ENCODE measurements at regions not wholly inside any gene's neighbourhood (a gene's known extent, or its start where the extent isn't known, plus 50 kb on each side); places are given as distances from the start of the nearest gene placed in this dataset.

GRCh38 chr7:41152179-41152678, 550.7 kb downstream of the INHBA start:
- Histone ChIP-seq H4K20me1 (ENCODE audit: control insufficient read depth, insufficient read depth, insufficient read length) (no peaks in the 10 kb centered on the region), H3K4me2 (ENCODE audit: insufficient read depth, insufficient read length, low read length) (no peak overlapping the region), H4K5ac (ENCODE audit: insufficient read length, low read depth, low read length) (no peak overlapping the region), H3K4me1 (ENCODE audit: insufficient read depth, low read length) (no peaks in the 10 kb centered on the region), H3K9ac (ENCODE audit: extremely low read depth, insufficient read length, low read length) (no peak overlapping the region), H3K27me3 (ENCODE audit: insufficient read depth, low read length) (no peaks in the 10 kb centered on the region), H3K9me3 (ENCODE audit: control insufficient read depth, low read depth, low read length) (no peaks in the 10 kb centered on the region), H2AK5ac (ENCODE audit: insufficient read length, low read length) (no peak overlapping the region), H4K91ac (ENCODE audit: insufficient read length, low read depth, low read length) (no peak overlapping the region), H2BK5ac (ENCODE audit: insufficient read length, low read length) (no peak overlapping the region), H3K79me1 (ENCODE audit: insufficient read depth, low read depth, low read length, poor library complexity, severe bottlenecking) (no peaks in the 10 kb centered on the region), H3K18ac (ENCODE audit: insufficient read length, low read depth, low read length) (no peak overlapping the region), H2BK12ac (ENCODE audit: insufficient read length, low read depth, low read length) (no peak overlapping the region), H3K27ac (ENCODE audit: insufficient read length, low read depth, low read length) (no peak overlapping the region), H2AFZ (ENCODE audit: low read length) (no peak overlapping the region), H2BK20ac (ENCODE audit: low read depth, low read length, poor library complexity, severe bottlenecking) (no peak overlapping the region), H3K23ac (ENCODE audit: insufficient read length, low read depth, low read length) (no peak overlapping the region), H2BK120ac (ENCODE audit: low read depth, low read length, poor library complexity, severe bottlenecking) (no peak overlapping the region), H3K23me2 (ENCODE audit: insufficient read length, low read depth, low read length, poor library complexity, severe bottlenecking) (no peaks in the 10 kb centered on the region), H3K79me2 (ENCODE audit: insufficient read depth, low read length) (no peaks in the 10 kb centered on the region), H2BK15ac (ENCODE audit: low read depth, low read length) (no peak overlapping the region), H3K14ac (ENCODE audit: insufficient read depth, low read length) (no peak overlapping the region), H3K4ac (ENCODE audit: low read depth, low read length) (no peak overlapping the region), H4K8ac (replicated peaks; ENCODE audit: insufficient read length, low read depth, low read length) (no peak overlapping the region), H3K56ac (ENCODE audit: insufficient read length, low read depth, low read length) (no peak overlapping the region), H3T11ph (ENCODE audit: low read length) (no peak overlapping the region)
- H3K4me3 Mint-ChIP-seq: no peak overlapping the region
- no peaks in the 10 kb centered on the region for H3K9me3 Mint-ChIP-seq
- no peaks in the 10 kb centered on the region; the same call in 1 of the 2 replicates for H3K27me3 Mint-ChIP-seq (ENCODE audit: low read depth)
- DNase-seq: no peak
- no peaks in the 10 kb centered on the region for H3K36me3 Mint-ChIP-seq (ENCODE audit: insufficient read depth in 1 of 3, low read depth in 3 of 3)
- WGBS (ENCODE audit: extremely low coverage, insufficient read length, low lambda C conversion rate): 100% methylated on average over 1 of the region's 4 CpGs
- no peaks in the 10 kb centered on the region for H3K4me1 Mint-ChIP-seq
- no peak overlapping the region for H3K27ac Mint-ChIP-seq
- TF ChIP-seq CTCF (conservative IDR thresholded peaks at IDR 0.05): no peak

Measured in H9 (cell line).